Panc1 (cell line): ENCODE measurements at regions not wholly inside any gene's neighbourhood (a gene's known extent, or its start where the extent isn't known, plus 50 kb on each side); places are given as distances from the start of the nearest gene placed in this dataset.

ENCODE experiments used
- CTCF ChIP-seq: fragments of 450-650 bp; IDR thresholded peaks from 2 replicates; pipeline ENCODE4 v1.5.1; 2017; ENCODE audit warnings: mild to moderate bottlenecking
- POLR2AphosphoS5 ChIP-seq: IDR thresholded peaks from 2 replicates; pipeline ENCODE4 v1.6.1; 2012; ENCODE audit warnings: mild to moderate bottlenecking, low read depth, low read length, moderate library complexity
- TF ChIP-seq, protein P1 (sequence below), 2 experiments: IDR thresholded peaks; 2 replicates each; pipeline ENCODE4 v1.6.1; 2011 to 2012; ENCODE audit warnings: low read depth in 2 of 2, control low read depth in 1 of 2, low read length in 1 of 2, mild to moderate bottlenecking in 1 of 2, moderate library complexity in 1 of 2; ENCODE audit not compliant: insufficient read depth in 1 of 2

GRCh38 chr2:100664756-100665101, 101.9 kb downstream of the PDCL3 start:
- TF ChIP-seq CTCF, result no peak
- TF ChIP-seq POLR2AphosphoS5, result no peak
- TF ChIP-seq, protein P1, sequence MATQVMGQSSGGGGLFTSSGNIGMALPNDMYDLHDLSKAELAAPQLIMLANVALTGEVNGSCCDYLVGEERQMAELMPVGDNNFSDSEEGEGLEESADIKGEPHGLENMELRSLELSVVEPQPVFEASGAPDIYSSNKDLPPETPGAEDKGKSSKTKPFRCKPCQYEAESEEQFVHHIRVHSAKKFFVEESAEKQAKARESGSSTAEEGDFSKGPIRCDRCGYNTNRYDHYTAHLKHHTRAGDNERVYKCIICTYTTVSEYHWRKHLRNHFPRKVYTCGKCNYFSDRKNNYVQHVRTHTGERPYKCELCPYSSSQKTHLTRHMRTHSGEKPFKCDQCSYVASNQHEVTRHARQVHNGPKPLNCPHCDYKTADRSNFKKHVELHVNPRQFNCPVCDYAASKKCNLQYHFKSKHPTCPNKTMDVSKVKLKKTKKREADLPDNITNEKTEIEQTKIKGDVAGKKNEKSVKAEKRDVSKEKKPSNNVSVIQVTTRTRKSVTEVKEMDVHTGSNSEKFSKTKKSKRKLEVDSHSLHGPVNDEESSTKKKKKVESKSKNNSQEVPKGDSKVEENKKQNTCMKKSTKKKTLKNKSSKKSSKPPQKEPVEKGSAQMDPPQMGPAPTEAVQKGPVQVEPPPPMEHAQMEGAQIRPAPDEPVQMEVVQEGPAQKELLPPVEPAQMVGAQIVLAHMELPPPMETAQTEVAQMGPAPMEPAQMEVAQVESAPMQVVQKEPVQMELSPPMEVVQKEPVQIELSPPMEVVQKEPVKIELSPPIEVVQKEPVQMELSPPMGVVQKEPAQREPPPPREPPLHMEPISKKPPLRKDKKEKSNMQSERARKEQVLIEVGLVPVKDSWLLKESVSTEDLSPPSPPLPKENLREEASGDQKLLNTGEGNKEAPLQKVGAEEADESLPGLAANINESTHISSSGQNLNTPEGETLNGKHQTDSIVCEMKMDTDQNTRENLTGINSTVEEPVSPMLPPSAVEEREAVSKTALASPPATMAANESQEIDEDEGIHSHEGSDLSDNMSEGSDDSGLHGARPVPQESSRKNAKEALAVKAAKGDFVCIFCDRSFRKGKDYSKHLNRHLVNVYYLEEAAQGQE (IDR thresholded peaks at IDR 0.05; ENCODE audit: insufficient read depth in 1 of 2, low read depth in 2 of 2, low read length in 1 of 2), result no peak
